SIG-M5 treated with dmso at 0.1 percent for 504 hours (cell line): ENCODE measurements at regions not wholly inside any gene's neighbourhood (a gene's known extent, or its start where the extent isn't known, plus 50 kb on each side); places are given as distances from the start of the nearest gene placed in this dataset.
"Not testable (repeated sequence)": the region's sequence is repeated elsewhere in the genome, so short reads cannot be mapped to it uniquely, and the experiment has no call there.

Experiments
- DNase-seq: peaks from one replicate; lab custom pipeline; 2025; ENCODE audit not compliant: unreplicated experiment; lab: John Stamatoyannopoulos, UW

- no peak for DNase-seq
Observed at GRCh38 chr5:4013106-4013898, 417.7 kb downstream of the IRX1 start.

- DNase-seq: no peak
Observed at GRCh38 chr5:4015709-4016108, 420.1 kb downstream of the IRX1 start.

- no peak for DNase-seq
Observed at GRCh38 chr5:4017076-4017803, 421.6 kb downstream of the IRX1 start.

GRCh38 chr5:4018007-4018406, 422.4 kb downstream of the IRX1 start:
- no peak for DNase-seq

GRCh38 chr5:4019009-4019769, 423.6 kb downstream of the IRX1 start:
- no peak for DNase-seq

GRCh38 chr5:4019841-4020240, 424.2 kb downstream of the IRX1 start:
- no peak for DNase-seq

DNA sequence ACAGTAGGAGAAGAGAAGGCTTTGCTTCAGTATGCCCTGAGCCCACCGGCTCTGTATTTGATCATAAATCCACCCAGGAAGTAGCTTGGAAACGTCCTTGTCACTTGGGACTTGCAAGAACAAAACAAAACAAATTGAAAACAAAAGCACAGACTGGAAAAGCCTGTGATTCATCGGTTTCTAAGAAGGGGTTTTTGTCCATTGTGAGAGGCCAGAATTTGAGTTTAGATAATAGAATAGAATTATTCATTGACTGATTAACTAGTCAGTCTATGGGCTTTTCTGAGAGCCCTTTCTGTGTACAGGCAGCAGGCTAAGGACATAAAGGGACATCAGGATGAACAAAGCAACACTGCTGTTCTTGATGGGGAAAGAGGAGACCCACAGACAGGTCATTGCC, 424.8 kb downstream of the IRX1 start:
- no peak for DNase-seq

DNA sequence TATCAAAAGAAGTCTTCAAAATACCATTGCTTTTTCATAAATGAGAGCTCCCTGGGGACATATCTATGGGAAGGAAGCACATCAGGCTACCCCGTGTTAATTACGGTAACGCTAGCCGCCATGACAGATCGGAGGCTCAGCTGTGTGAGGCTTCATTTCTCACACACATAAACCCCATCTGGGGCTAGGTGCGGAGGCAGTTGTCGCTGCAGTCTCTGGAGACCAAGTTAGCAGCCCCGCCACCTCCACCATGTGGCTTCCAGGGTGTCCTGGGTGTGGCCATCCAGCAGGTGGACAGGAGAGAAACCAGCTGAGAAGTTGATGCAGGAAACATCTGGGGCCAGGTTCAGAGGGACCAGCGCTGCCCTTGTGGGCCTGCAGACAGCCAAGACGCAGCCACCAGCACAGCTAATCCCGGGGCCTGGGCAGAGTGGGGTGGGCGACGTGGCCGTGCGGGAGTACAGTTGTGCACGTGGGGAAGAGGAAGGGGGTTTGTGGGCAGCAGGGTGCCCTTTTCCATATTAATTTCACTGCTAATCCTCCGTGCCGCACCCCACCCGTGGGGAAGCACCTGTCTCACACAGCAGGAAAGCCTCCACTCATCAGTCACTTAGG, 426.5 kb downstream of the IRX1 start:
- DNase-seq: no peak

GRCh38 chr5:4023091-4023752, 427.6 kb downstream of the IRX1 start:
- DNase-seq: no peak

- DNase-seq: no peak
Observed at GRCh38 chr5:4023753-4024335, 428.2 kb downstream of the IRX1 start.

DNA sequence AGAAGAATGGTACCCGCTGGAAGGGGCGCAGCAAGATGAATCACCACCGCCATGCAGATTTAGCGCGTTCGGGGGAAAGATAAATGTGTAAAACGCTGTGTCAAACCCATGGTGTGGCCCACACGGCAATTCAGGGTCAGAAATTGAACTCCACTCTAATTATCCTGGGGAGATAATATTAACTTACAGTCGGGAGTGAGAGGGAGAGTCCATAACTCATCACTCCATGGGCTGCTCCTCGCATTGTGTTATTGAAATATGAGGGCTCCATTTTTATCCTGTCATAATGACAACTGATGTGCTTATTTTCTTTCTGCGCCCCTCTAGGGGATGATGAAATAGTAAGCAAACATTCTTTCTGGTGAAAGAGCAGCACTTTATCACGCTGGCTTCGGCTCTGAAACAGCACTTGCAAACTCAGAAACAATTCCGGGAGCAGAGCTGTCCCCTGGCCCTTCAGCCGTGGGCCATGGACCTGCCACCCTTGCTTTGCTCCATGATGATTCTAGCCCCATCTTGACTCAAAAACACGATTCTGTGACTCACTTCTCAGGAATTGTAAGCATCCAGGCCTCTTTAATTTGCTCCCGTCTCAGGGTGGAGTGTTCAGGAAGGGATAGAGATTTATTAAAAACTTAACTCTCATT, 431.6 kb downstream of the IRX1 start:
- DNase-seq: no peak

DNA sequence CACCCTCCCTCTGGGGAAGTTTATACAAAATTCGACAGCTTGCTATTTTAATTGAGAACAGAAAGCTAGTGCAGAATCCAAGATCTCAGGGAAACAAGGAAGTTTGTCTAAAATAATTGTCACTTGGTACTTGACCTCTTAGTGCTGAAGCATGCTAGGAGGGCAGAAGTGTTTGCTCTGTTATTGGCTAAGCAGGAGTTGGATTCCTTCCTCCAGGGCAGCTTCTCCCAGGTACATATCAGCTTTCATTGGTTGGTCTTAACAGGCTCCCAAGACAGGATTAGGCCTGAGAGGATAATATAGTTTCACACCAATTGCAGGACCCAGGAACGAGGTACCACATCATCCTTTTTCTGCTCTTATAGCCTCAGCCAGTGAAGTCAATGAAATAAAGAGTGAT, 432.8 kb downstream of the IRX1 start:
- DNase-seq: peak; percentile 14

- not testable (repeated sequence) for DNase-seq
Observed at GRCh38 chr5:4033546-4033945, 437.9 kb downstream of the IRX1 start.

DNA sequence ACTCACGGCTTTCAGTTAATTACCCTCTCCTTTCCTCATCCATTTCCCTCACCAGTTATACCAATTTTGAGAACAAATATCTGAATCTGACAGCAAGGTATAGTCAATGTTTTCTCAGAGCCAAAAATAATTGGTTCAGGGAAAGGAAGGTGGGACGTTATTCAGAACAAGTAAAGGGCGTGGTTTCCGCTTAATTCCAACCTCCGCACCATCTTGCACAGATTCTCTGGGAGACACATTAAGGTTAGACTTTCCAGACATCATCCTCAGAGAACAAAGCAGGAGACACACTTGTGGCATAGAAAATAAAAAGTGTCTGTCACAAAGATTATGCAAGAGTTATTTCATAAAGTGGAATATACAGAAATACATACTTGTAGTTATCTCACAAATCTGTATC, 441.2 kb downstream of the IRX1 start:
- DNase-seq: no peak

GRCh38 chr5:4038994-4039393, 443.4 kb downstream of the IRX1 start:
- no peak for DNase-seq

DNA sequence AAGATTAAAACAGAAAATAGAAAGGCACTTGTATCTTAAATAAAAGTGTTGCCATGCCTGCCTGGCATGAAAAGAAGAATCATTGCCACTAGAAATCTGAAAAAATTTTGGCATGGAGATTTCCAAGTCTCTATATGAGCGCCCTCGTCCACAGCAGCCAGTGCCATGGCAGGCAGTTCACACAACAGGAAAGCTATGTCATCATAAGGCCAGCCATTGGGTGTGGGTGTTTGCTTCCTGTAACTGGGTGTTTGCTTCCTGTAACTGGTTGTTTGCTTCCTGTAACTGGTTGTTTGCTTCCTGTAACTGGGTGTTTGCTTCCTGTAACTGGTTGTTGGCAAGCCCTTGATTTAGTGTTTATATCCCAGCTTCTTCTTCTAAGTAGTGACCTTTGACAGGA, 446.7 kb downstream of the IRX1 start:
- DNase-seq: no peak

- DNase-seq: no peak
Observed at GRCh38 chr5:4043135-4043534, 447.5 kb downstream of the IRX1 start.

DNA sequence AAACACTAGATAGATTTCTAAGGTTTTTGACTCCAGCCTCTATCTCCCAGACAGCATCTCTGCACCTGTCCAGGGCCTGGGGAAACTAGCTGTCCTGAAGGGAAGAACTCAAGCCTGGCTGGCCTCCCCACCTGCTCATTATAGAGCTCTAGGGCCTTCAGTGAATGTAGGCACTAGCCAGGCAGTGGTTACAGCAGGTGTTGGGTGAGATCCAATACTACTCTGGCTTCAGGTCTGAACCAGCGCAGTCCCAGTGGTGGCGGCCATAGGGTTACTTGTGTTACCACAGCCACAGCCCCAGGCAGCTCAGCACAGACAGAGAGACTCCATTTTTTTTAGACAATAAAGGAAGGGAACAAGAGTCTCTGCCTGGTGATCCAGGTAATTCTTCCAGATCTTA, 449.2 kb downstream of the IRX1 start:
- DNase-seq: no peak

DNA sequence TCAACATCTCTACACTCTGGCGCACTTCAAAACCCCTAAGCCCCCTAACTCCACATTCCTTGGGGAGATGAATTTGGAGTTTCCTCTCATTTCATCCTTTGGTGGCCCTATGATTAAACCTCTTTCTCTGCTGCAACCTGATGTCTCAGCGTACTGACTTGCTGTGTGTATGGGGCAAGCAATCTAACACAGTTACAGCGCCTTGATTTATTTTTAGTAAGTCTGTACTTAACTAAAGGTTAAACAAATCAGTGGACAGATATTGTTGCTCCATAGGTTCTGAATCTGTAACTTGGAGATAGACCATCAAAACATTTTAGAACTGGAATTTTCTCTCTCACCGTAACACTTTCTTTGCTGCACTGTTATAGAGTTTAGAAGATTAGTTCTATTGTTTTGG, 452.8 kb downstream of the IRX1 start:
- no peak for DNase-seq

GRCh38 chr5:4050203-4050602, 454.6 kb downstream of the IRX1 start:
- DNase-seq: no peak
